Suprapubic skin (tissue), 4 donors: ENCODE measurements at regions not wholly inside any gene's neighbourhood (a gene's known extent, or its start where the extent isn't known, plus 50 kb on each side); places are given as distances from the start of the nearest gene placed in this dataset.

Source experiments
- DNase-seq, 2 donors: peaks; one replicate each; pipeline ENCODE4 v3.0.0-alpha.2; 2019; ENCODE audit warnings: low spot score in 2 of 2
- H3K27ac ChIP-seq: fragments of 200-600 bp; sonication (generic); one replicate; pipeline ENCODE4 v1.5.1; 2019
- H3K27me3 ChIP-seq: fragments of 200-600 bp; sonication (generic); one replicate; pipeline ENCODE4 v1.5.1; 2019
- H3K36me3 ChIP-seq: fragments of 200-600 bp; sonication (generic); one replicate; pipeline ENCODE4 v1.5.1; 2019
- H3K4me1 ChIP-seq: fragments of 200-600 bp; sonication (generic); one replicate; pipeline ENCODE4 v1.5.1; 2019
- H3K4me3 ChIP-seq: fragments of 200-600 bp; sonication (generic); one replicate; pipeline ENCODE4 v1.5.1; 2019; ENCODE audit warnings: mild to moderate bottlenecking
- H3K9me3 ChIP-seq: fragments of 200-600 bp; sonication (generic); one replicate; pipeline ENCODE4 v1.5.1; 2019
- EP300 ChIP-seq: sonication (generic); formaldehyde crosslinking; IDR thresholded peaks from one replicate; pipeline ENCODE4 v1.6.1; 2017; ENCODE audit warnings: antibody characterized with exemption
- POLR2A ChIP-seq, 2 donors: fragments of 450-650 bp; IDR thresholded peaks; one replicate each; pipeline ENCODE4 v1.6.1; 2017; ENCODE audit warnings: antibody characterized with exemption in 2 of 2, mild to moderate bottlenecking in 2 of 2, moderate library complexity in 2 of 2
- POLR2AphosphoS5 ChIP-seq, 3 donors: sonication (generic); formaldehyde crosslinking; IDR thresholded peaks; one replicate each; pipeline ENCODE4 v1.6.1; 2017; ENCODE audit warnings: antibody characterized with exemption in 3 of 3
- WGBS: methylation state at CpG from one replicate; pipeline ENCODE4 v1.1.5; 2018; 5-methylcytosine and 5-hydroxymethylcytosine counted together
- TF ChIP-seq, protein P1 (sequence below), 2 donors: fragments of 200-600 bp in 1 of 2; fragments of 450-650 bp in 1 of 2; sonication (generic) in 1 of 2; IDR thresholded peaks; one replicate each; pipeline ENCODE4 v1.5.1; 2016 to 2019; ENCODE audit warnings: antibody characterized with exemption in 2 of 2, mild to moderate bottlenecking in 1 of 2, moderate library complexity in 1 of 2

DNA sequence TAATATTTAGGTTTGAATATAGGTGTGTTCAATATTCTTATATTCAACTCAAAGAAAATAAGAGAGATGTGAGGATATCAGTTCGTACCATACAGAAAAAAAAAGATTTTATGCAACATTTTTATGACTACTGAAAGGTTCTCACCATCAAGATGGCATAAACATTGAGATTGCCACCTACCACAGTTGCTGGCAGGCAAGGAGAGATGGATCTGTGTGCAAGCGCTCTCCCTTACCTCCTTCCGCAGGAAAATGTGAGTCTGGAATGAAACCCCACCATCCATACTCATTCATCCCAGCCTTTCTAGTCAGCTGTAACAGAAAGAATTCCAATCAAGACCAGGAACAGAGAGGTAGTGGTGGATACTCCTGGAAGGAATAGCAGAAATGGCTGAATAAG is 376.9 kb downstream of the PPP3CA start:
- no peaks in the 10 kb centered on the region for H3K36me3 ChIP-seq
- H3K4me1 ChIP-seq: no peaks in the 10 kb centered on the region
- DNase-seq: no peak
- H3K4me3 ChIP-seq: no peak overlapping the region
- WGBS: 82% methylated on average over 3 of the region's 3 CpGs
- H3K9me3 ChIP-seq: no peaks in the 10 kb centered on the region
- no peaks in the 10 kb centered on the region for H3K27me3 ChIP-seq
- no peak overlapping the region for H3K27ac ChIP-seq
- TF ChIP-seq, protein P1, sequence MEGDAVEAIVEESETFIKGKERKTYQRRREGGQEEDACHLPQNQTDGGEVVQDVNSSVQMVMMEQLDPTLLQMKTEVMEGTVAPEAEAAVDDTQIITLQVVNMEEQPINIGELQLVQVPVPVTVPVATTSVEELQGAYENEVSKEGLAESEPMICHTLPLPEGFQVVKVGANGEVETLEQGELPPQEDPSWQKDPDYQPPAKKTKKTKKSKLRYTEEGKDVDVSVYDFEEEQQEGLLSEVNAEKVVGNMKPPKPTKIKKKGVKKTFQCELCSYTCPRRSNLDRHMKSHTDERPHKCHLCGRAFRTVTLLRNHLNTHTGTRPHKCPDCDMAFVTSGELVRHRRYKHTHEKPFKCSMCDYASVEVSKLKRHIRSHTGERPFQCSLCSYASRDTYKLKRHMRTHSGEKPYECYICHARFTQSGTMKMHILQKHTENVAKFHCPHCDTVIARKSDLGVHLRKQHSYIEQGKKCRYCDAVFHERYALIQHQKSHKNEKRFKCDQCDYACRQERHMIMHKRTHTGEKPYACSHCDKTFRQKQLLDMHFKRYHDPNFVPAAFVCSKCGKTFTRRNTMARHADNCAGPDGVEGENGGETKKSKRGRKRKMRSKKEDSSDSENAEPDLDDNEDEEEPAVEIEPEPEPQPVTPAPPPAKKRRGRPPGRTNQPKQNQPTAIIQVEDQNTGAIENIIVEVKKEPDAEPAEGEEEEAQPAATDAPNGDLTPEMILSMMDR (IDR thresholded peaks at IDR 0.05): no peak
- TF ChIP-seq POLR2AphosphoS5 (IDR thresholded peaks at IDR 0.05) (no peak), EP300 (no peak), POLR2A (IDR thresholded peaks at IDR 0.05) (no peak)

DNA sequence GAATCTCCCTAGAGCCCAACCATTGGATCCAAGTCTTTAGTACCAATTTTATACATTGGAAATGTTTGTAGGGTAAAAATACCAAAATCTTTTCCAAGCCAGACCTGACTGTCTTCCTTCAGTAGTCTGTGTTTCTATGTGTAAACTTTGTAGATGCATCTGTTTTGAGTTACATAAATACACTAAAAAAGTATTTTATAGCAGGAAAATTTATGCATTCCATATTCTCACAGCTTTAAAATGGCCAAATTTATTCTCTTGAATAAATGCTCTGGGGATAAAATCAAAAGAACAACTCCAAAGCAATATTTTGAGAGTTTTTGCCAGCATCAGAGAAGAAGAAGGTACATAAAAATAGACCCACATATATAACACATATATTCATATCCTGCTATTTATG is 377.4 kb downstream of the PPP3CA start:
- no peaks in the 10 kb centered on the region for H3K4me1 ChIP-seq

DNA sequence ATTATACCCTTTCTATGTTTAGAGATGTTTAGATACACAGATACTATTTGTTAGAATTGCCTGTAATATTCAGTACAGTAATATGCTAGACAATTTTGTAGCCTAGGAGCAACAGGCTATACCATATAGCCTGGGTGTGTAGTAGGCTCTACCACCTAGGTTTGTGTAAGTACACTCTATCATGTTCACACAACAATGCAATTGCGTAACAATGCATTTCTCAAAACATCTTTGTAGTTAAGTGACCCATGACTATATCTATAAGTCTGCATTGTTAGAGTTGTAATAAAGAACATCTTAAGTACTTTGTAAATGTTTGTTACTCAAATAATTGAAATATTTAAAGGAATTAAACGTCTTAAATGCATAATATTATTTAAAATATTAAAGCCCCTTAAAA is 379.3 kb downstream of the PPP3CA start:
- Histone ChIP-seq H3K27ac (no peak overlapping the region), H3K36me3 (no peaks in the 10 kb centered on the region), H3K4me3 (no peak overlapping the region), H3K4me1 (no peaks in the 10 kb centered on the region), H3K27me3 (no peaks in the 10 kb centered on the region), H3K9me3 (no peaks in the 10 kb centered on the region)
- no peak for DNase-seq
- WGBS: 86% methylated on average over 2 of the region's 2 CpGs
- TF ChIP-seq, protein P1 (IDR thresholded peaks at IDR 0.05): no peak
- no peak for TF ChIP-seq POLR2A (IDR thresholded peaks at IDR 0.05)
- no peak for TF ChIP-seq POLR2AphosphoS5 (IDR thresholded peaks at IDR 0.05)
- no peak for TF ChIP-seq EP300

More for the DNA sequence above, 377.4 kb downstream of the PPP3CA start:
- Histone ChIP-seq H3K4me3 (no peak overlapping the region), H3K9me3 (no peaks in the 10 kb centered on the region), H3K36me3 (no peaks in the 10 kb centered on the region), H3K27me3 (no peaks in the 10 kb centered on the region), H3K27ac (no peak overlapping the region)
- DNase-seq: no peak
- TF ChIP-seq POLR2A (IDR thresholded peaks at IDR 0.05) (no peak), POLR2AphosphoS5 (IDR thresholded peaks at IDR 0.05) (no peak), EP300 (no peak)
- TF ChIP-seq, protein P1 (IDR thresholded peaks at IDR 0.05): no peak

DNA sequence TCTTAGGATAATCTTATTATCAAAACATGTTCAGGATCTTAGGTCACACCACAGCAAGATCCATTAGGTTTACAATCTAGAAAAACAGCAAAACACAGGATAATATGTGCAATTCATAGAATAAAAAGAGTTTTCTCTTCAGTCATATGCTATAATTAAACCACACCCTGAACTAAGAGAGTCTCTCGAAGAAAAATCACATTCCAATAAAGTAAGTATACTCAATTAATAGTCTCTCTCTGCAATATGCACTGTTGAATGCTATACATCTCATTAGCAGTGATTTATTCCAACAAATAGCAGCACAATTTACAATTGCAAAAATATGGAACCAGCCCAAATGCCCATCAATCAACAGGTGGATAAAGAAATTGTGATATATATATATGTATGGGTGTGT is 383.7 kb downstream of the PPP3CA start:
- Histone ChIP-seq H3K4me3 (no peak overlapping the region), H3K9me3 (no peaks in the 10 kb centered on the region), H3K36me3 (no peaks in the 10 kb centered on the region), H3K27ac (no peak overlapping the region), H3K27me3 (no peaks in the 10 kb centered on the region), H3K4me1 (no peaks in the 10 kb centered on the region)
- 84% methylated on average over 1 of the region's 1 CpG for WGBS
- TF ChIP-seq POLR2AphosphoS5 (IDR thresholded peaks at IDR 0.05) (no peak), POLR2A (IDR thresholded peaks at IDR 0.05) (no peak), EP300 (no peak)
- TF ChIP-seq, protein P1 (IDR thresholded peaks at IDR 0.05): no peak
- no peak for DNase-seq

DNA sequence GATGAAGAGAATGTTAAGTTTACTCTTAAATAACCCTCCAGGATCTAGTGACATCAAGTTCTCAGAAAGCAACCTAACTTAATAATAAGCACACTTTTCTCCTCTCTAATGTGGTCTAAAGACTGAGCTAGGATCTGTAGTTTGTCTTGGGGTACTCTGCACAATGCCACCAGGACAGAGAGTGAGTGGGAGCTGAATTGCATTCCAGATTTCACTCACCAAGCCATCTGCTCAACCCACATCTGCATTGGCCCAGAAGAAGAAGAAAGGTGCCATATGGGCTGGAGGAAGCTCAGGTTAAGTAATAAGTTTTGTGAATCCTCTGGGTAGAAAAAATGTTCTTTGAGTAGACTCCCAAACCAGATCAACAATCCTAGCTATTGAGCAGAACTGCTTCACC is 384.6 kb downstream of the PPP3CA start:
- Histone ChIP-seq H3K27ac (no peak overlapping the region), H3K27me3 (no peaks in the 10 kb centered on the region), H3K4me1 (no peaks in the 10 kb centered on the region), H3K9me3 (no peaks in the 10 kb centered on the region), H3K4me3 (no peak overlapping the region), H3K36me3 (no peaks in the 10 kb centered on the region)
- TF ChIP-seq EP300: no peak
- TF ChIP-seq, protein P1 (IDR thresholded peaks at IDR 0.05): no peak
- TF ChIP-seq POLR2A (IDR thresholded peaks at IDR 0.05): no peak
- TF ChIP-seq POLR2AphosphoS5 (IDR thresholded peaks at IDR 0.05): no peak
- no peak for DNase-seq
